DND-41 (cell line): ENCODE measurements at regions not wholly inside any gene's neighbourhood (a gene's known extent, or its start where the extent isn't known, plus 50 kb on each side); places are given as distances from the start of the nearest gene placed in this dataset.

ENCODE experiments used
- ATAC-seq: fragments of 200-7000 bp; cut with Tn5 transposase; 3 replicates; pipeline ENCODE4 v1.9.1; 2021; ENCODE audit warnings: low read depth; ENCODE audit not compliant: insufficient read depth
- DNase-seq: peaks from one replicate; pipeline ENCODE4 v3.0.0-alpha.2; 2020
- H2AFZ ChIP-seq: 2 replicates; pipeline ENCODE4 v1.6.0; 2012; ENCODE audit warnings: low read depth, low read length
- H3K27ac ChIP-seq: 2 replicates; pipeline ENCODE4 v1.5.1; 2012; ENCODE audit warnings: low read length, inconsistent platforms
- H3K27me3 ChIP-seq: fragments of 200-600 bp; sonication (generic); 2 replicates; pipeline ENCODE4 v1.6.0; 2012; ENCODE audit warnings: low read length, mild to moderate bottlenecking, inconsistent platforms; ENCODE audit not compliant: insufficient read depth, poor library complexity
- H3K36me3 ChIP-seq: 2 replicates; pipeline ENCODE4 v1.5.1; 2012; ENCODE audit warnings: low read length, inconsistent platforms; ENCODE audit not compliant: insufficient read depth
- H3K4me1 ChIP-seq: 2 replicates; pipeline ENCODE4 v1.5.1; 2012; ENCODE audit warnings: mild to moderate bottlenecking, low read length; ENCODE audit not compliant: insufficient read depth
- H3K4me2 ChIP-seq: 2 replicates; pipeline ENCODE4 v1.6.0; 2012; ENCODE audit warnings: mild to moderate bottlenecking, moderate library complexity, low read length, inconsistent platforms; ENCODE audit not compliant: insufficient read depth
- H3K4me3 ChIP-seq, 2 experiments: fragments of 200-600 bp in 1 of 2; shearing (Covaris generic) in 1 of 2; 2 replicates each; pipeline ENCODE4 v1.5.1; 2012 to 2016; ENCODE audit warnings: inconsistent platforms in 2 of 2, low read length in 2 of 2, mild to moderate bottlenecking in 2 of 2, low read depth in 1 of 2, moderate library complexity in 1 of 2
- H3K79me2 ChIP-seq: 2 replicates; pipeline ENCODE4 v1.6.0; 2012; ENCODE audit warnings: low read length, inconsistent platforms; ENCODE audit not compliant: insufficient read depth
- H3K9ac ChIP-seq: 2 replicates; pipeline ENCODE4 v1.6.0; 2012; ENCODE audit warnings: low read depth, mild to moderate bottlenecking, inconsistent platforms, low read length, moderate library complexity
- H3K9me3 ChIP-seq: 2 replicates; pipeline ENCODE4 v1.5.1; 2012; ENCODE audit warnings: low read length, moderate library complexity, mild to moderate bottlenecking, inconsistent platforms; ENCODE audit not compliant: insufficient read depth, severe bottlenecking
- H4K20me1 ChIP-seq: 2 replicates; pipeline ENCODE4 v1.6.0; 2012; ENCODE audit warnings: low read length; ENCODE audit not compliant: insufficient read depth
- EZH2 ChIP-seq: IDR thresholded peaks from 3 replicates; pipeline ENCODE4 v1.6.1; 2012; ENCODE audit warnings: borderline replicate concordance, low read depth, mild to moderate bottlenecking, moderate library complexity, low read length, inconsistent platforms; ENCODE audit not compliant: severe bottlenecking
- TF ChIP-seq, protein P1 (sequence below): IDR thresholded peaks from 2 replicates; pipeline ENCODE4 v1.5.1; 2012; ENCODE audit warnings: borderline replicate concordance, low read length, moderate library complexity, mild to moderate bottlenecking; ENCODE audit not compliant: poor library complexity, severe bottlenecking; ENCODE audit errors: extremely low read depth

DNA sequence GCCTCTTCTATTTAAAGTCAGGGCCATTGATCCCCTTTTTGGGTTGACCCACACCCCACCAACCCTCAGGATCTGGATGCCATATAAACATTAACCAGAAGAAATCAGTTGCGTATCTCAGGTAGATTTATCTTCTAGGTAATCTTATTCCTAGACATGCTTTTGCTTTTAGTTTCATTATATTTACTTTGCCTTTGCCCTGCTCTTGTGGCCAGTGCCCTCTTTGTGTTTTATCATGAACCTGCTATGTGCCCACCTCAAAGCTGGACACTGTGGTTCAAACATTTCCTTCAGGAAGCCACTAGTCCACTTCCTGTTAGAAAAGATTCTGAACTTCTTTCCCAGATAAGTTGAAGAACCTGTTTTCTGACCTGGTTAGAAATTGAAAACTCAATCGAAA lies 117.4 kb upstream of the EDNRA start:
- H3K4me1 ChIP-seq, result no peaks in the 10 kb centered on the region
- no peak for ATAC-seq
- H3K9ac ChIP-seq, result no peak overlapping the region
- H4K20me1 ChIP-seq, result no peaks in the 10 kb centered on the region
- H3K27me3 ChIP-seq, result no peaks in the 10 kb centered on the region
- H3K9me3 ChIP-seq, result no peaks in the 10 kb centered on the region
- H2AFZ ChIP-seq, result no peak overlapping the region
- H3K4me2 ChIP-seq, result no peak overlapping the region
- no peaks in the 10 kb centered on the region for H3K36me3 ChIP-seq
- TF ChIP-seq EZH2, result no peak
- TF ChIP-seq, protein P1, sequence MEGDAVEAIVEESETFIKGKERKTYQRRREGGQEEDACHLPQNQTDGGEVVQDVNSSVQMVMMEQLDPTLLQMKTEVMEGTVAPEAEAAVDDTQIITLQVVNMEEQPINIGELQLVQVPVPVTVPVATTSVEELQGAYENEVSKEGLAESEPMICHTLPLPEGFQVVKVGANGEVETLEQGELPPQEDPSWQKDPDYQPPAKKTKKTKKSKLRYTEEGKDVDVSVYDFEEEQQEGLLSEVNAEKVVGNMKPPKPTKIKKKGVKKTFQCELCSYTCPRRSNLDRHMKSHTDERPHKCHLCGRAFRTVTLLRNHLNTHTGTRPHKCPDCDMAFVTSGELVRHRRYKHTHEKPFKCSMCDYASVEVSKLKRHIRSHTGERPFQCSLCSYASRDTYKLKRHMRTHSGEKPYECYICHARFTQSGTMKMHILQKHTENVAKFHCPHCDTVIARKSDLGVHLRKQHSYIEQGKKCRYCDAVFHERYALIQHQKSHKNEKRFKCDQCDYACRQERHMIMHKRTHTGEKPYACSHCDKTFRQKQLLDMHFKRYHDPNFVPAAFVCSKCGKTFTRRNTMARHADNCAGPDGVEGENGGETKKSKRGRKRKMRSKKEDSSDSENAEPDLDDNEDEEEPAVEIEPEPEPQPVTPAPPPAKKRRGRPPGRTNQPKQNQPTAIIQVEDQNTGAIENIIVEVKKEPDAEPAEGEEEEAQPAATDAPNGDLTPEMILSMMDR, result no peak
- no peak overlapping the region for H3K27ac ChIP-seq
- no peaks in the 10 kb centered on the region for H3K79me2 ChIP-seq
- no peak overlapping the region for H3K4me3 ChIP-seq
- no peak for DNase-seq

DNA sequence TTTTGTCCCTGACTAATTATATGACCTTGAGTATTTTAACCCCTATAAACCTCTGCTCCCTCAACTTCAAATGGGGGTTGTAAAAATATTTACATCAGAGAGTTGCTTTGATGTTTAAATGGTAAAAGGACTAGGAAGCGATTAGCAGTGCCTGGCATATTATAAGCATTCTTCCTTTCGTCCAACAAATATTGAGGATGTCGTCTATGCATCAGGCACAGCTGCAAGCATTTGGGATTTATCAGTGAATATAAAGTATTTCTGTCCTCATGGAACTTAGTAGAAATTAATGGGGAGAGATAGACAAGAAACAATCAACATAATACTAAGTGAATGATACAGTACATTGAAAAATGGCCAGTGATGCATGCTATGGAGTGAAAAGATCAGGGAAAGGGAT lies 115.5 kb upstream of the EDNRA start:
- Histone ChIP-seq H4K20me1 (no peaks in the 10 kb centered on the region), H3K9me3 (no peaks in the 10 kb centered on the region), H3K36me3 (no peaks in the 10 kb centered on the region), H3K9ac (no peak overlapping the region), H3K79me2 (no peaks in the 10 kb centered on the region), H3K27me3 (no peaks in the 10 kb centered on the region), H3K4me3 (no peak overlapping the region), H2AFZ (no peak overlapping the region), H3K27ac (no peak overlapping the region), H3K4me2 (no peak overlapping the region), H3K4me1 (no peaks in the 10 kb centered on the region)
- TF ChIP-seq, protein P1, result no peak
- no peak for TF ChIP-seq EZH2
- ATAC-seq (no peak), DNase-seq (no peak)

- H3K27me3 ChIP-seq, result no peaks in the 10 kb centered on the region
- DNase-seq (no peak), ATAC-seq (no peak)
- H3K4me3 ChIP-seq, result no peak overlapping the region
- TF ChIP-seq EZH2, result no peak
- no peaks in the 10 kb centered on the region for H3K79me2 ChIP-seq
- no peaks in the 10 kb centered on the region for H3K36me3 ChIP-seq
- no peak overlapping the region for H3K9ac ChIP-seq
- H4K20me1 ChIP-seq, result no peaks in the 10 kb centered on the region
- H3K9me3 ChIP-seq, result no peaks in the 10 kb centered on the region
- no peaks in the 10 kb centered on the region for H3K4me1 ChIP-seq
- no peak overlapping the region for H2AFZ ChIP-seq
- H3K27ac ChIP-seq, result no peak overlapping the region
- no peak overlapping the region for H3K4me2 ChIP-seq
Measured at GRCh38 chr4:147366164-147366563, 114.7 kb upstream of the EDNRA start.

DNA sequence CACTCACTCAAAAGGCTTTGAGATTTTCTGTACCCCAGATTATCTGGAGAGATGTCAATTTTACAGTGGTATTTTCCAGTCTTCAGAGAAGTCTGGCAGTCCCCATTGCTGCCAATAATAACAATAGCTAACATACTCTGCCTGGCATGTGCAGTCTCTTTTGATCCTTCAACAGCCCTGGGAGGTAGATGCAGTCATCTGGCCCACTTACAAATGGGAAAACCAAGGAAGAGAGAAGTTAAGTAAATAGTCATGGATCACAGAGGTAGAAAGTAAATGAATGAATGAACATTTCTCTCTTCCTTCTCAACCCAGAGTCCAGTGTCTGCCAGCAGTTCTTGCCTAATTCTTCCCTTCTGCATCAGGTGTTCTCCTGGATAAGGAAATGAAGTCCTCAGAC lies 113.0 kb upstream of the EDNRA start:
- H3K36me3 ChIP-seq, result no peaks in the 10 kb centered on the region
- no peak overlapping the region for H3K27ac ChIP-seq
- ATAC-seq (no peak), DNase-seq (no peak)
- H2AFZ ChIP-seq, result no peak overlapping the region
- no peaks in the 10 kb centered on the region for H3K9me3 ChIP-seq
- H3K4me3 ChIP-seq, result no peak overlapping the region
- no peak for TF ChIP-seq EZH2
- TF ChIP-seq, protein P1, result no peak
- no peak overlapping the region for H3K9ac ChIP-seq
- no peak overlapping the region for H3K4me2 ChIP-seq
- no peaks in the 10 kb centered on the region for H3K79me2 ChIP-seq
- H3K4me1 ChIP-seq, result no peaks in the 10 kb centered on the region
- H4K20me1 ChIP-seq, result no peaks in the 10 kb centered on the region
- H3K27me3 ChIP-seq, result no peaks in the 10 kb centered on the region
